ENCODE measurements at regions not wholly inside any gene's neighbourhood (a gene's known extent, or its start where the extent isn't known, plus 50 kb on each side); places are given as distances from the start of the nearest gene placed in this dataset.

- ChIA-PET POLR2A (no interaction called here), CTCF (interaction anchor here (1.1 kb wide), 1 partner anchor 300 kb away, joined by 3 read pairs; no protein-coding TSS in a partner anchor)
- no peak for TF ChIP-seq CTCF (IDR thresholded peaks at IDR 0.05; ENCODE audit: control extremely low read depth, extremely low read depth, low read depth, missing control alignments)
- no peak for DNase-seq (ENCODE audit: extremely low spot score)
These were observed 239.7 kb upstream of the UGT8 start for GRCh38 chr4:114358901-114359300.

- POLR2A ChIA-PET, result no interaction called here
- CTCF ChIA-PET, result no interaction called here
- no peak for TF ChIP-seq CTCF (IDR thresholded peaks at IDR 0.05; ENCODE audit: control extremely low read depth, extremely low read depth, low read depth, missing control alignments)
- DNase-seq (ENCODE audit: extremely low spot score), result no peak
These were observed 237.4 kb upstream of the UGT8 start for GRCh38 chr4:114361249-114361648.

- no peak for DNase-seq (ENCODE audit: extremely low spot score)
- CTCF ChIA-PET, result no interaction called here
These were observed 233.8 kb upstream of the UGT8 start for GRCh38 chr4:114364857-114365256.

GRCh38 chr4:114365591-114365990, 233.0 kb upstream of the UGT8 start:
- DNase-seq (ENCODE audit: extremely low spot score), result no peak
- ChIA-PET POLR2A (no interaction called here), CTCF (interaction anchor here (1.4 kb wide), 1 partner anchor 9 kb away, joined by 4 read pairs; no protein-coding TSS in a partner anchor)
- TF ChIP-seq CTCF (IDR thresholded peaks at IDR 0.05; ENCODE audit: control extremely low read depth, extremely low read depth, low read depth, missing control alignments), result no peak

More at GRCh38 chr4:114364857-114365256, 233.8 kb upstream of the UGT8 start:
- TF ChIP-seq CTCF (IDR thresholded peaks at IDR 0.05; ENCODE audit: control extremely low read depth, extremely low read depth, low read depth, missing control alignments), result no peak
- POLR2A ChIA-PET, result no interaction called here

GRCh38 chr4:114366368-114366767, 232.2 kb upstream of the UGT8 start:
- TF ChIP-seq CTCF (IDR thresholded peaks at IDR 0.05; ENCODE audit: control extremely low read depth, extremely low read depth, low read depth, missing control alignments), result no peak
- POLR2A ChIA-PET, result no interaction called here
- DNase-seq (ENCODE audit: extremely low spot score), result no peak
- CTCF ChIA-PET, result interaction anchor here (1.4 kb wide), 1 partner anchor 9 kb away, joined by 4 read pairs; no protein-coding TSS in a partner anchor

- CTCF ChIA-PET, result interaction anchor here (1.2 kb wide), 1 partner anchor 16 kb away, joined by 4 read pairs; no protein-coding TSS in a partner anchor
- no peak for TF ChIP-seq CTCF (IDR thresholded peaks at IDR 0.05; ENCODE audit: control extremely low read depth, extremely low read depth, low read depth, missing control alignments)
- POLR2A ChIA-PET, result no interaction called here
- no peak for DNase-seq (ENCODE audit: extremely low spot score)
These were observed 229.9 kb upstream of the UGT8 start for GRCh38 chr4:114368751-114369150.

- CTCF ChIA-PET, result interaction anchor here (3.0 kb wide), 1 partner anchor 11 kb away, joined by 14 read pairs; no protein-coding TSS in a partner anchor
- POLR2A ChIA-PET, result no interaction called here
- no peak for DNase-seq (ENCODE audit: extremely low spot score)
- TF ChIP-seq CTCF (IDR thresholded peaks at IDR 0.05; ENCODE audit: control extremely low read depth, extremely low read depth, low read depth, missing control alignments), result no peak
These were observed 225.1 kb upstream of the UGT8 start for GRCh38 chr4:114373508-114373907.
